Breast epithelium (tissue), 4 donors: ENCODE measurements at regions not wholly inside any gene's neighbourhood (a gene's known extent, or its start where the extent isn't known, plus 50 kb on each side); places are given as distances from the start of the nearest gene placed in this dataset.

Experiments
- DNase-seq, 2 donors: peaks; one replicate each; pipeline ENCODE4 v3.0.0-alpha.2; 2019; ENCODE audit warnings: low spot score in 2 of 2
- H3K27ac ChIP-seq, 2 donors: fragments of 200-600 bp; sonication (generic) in 1 of 2; one replicate each; pipeline ENCODE4 v1.5.1; 2016 to 2019; ENCODE audit warnings: mild to moderate bottlenecking in 1 of 2
- H3K27me3 ChIP-seq, 2 donors: fragments of 200-600 bp; sonication (generic) in 1 of 2; one replicate each; pipeline versions ENCODE4 v1.5.1 to v1.6.0; 2017 to 2019; ENCODE audit warnings: control low read depth in 1 of 2, mild to moderate bottlenecking in 1 of 2
- H3K36me3 ChIP-seq: fragments of 200-600 bp; one replicate; pipeline ENCODE4 v1.5.1; 2019
- H3K4me1 ChIP-seq, 2 donors: fragments of 200-600 bp; sonication (generic); one replicate each; pipeline ENCODE4 v1.5.1; 2016 to 2019; ENCODE audit warnings: control low read depth in 1 of 2
- H3K4me3 ChIP-seq, 3 donors: fragments of 200-600 bp; sonication (generic); 1 replicate in 2 of 3; 2 replicates in 1 of 3; pipeline ENCODE4 v1.5.1; 2016 to 2019; ENCODE audit warnings: mild to moderate bottlenecking in 3 of 3, moderate library complexity in 2 of 3
- H3K9me3 ChIP-seq, 2 donors: fragments of 200-600 bp; sonication (generic) in 1 of 2; one replicate each; pipeline ENCODE4 v1.5.1; 2016 to 2019; ENCODE audit warnings: control low read depth in 1 of 2
- POLR2A ChIP-seq: fragments of 450-650 bp; IDR thresholded peaks from one replicate; pipeline ENCODE4 v1.6.1; 2016; ENCODE audit warnings: antibody characterized with exemption, mild to moderate bottlenecking, moderate library complexity
- POLR2AphosphoS5 ChIP-seq, 3 donors: sonication (generic); formaldehyde crosslinking; IDR thresholded peaks; one replicate each; pipeline ENCODE4 v1.6.1; 2017; ENCODE audit warnings: antibody characterized with exemption in 3 of 3
- intact Hi-C: fragments of 100-400 bp; cut with DNase I; formaldehyde crosslinking; loops from one replicate; pipeline ENCODE4 v1.15.1; 2023; ENCODE audit warnings: low total_unique reads
- TF ChIP-seq, protein P1 (sequence below), 3 donors: fragments of 450-650 bp; IDR thresholded peaks; one replicate each; pipeline ENCODE4 v1.5.1; 2016 to 2017; ENCODE audit warnings: antibody characterized with exemption in 3 of 3, mild to moderate bottlenecking in 3 of 3, moderate library complexity in 3 of 3

DNA sequence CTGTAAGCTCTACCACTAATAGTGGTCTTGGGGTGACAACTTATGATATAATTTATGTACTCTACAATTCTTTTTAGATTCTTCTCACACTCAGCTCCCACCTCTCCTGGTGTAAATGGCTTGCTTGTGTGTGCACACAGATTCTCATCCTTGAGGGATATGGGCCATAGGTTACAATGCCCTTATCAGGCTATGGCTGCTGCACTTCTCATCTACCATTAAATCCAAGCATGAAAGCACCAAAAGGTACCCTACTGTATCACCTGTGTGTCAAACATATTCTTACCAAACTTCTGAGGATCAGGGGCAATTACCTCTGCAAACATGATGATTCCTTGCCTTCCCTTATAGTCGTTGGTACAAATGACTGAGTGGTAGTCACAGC lies 891.9 kb downstream of the SQOR start:
- Histone ChIP-seq H3K4me3 (no peak overlapping the region), H3K27me3 (no peaks in the 10 kb centered on the region), H3K27ac (no peak overlapping the region), H3K4me1 (no peaks in the 10 kb centered on the region), H3K9me3 (no peaks in the 10 kb centered on the region), H3K36me3 (no peaks in the 10 kb centered on the region)
- no peak for DNase-seq
- intact Hi-C loops: no loop called here
- no peak for TF ChIP-seq POLR2AphosphoS5 (IDR thresholded peaks at IDR 0.05)
- no peak for TF ChIP-seq POLR2A
- TF ChIP-seq, protein P1, sequence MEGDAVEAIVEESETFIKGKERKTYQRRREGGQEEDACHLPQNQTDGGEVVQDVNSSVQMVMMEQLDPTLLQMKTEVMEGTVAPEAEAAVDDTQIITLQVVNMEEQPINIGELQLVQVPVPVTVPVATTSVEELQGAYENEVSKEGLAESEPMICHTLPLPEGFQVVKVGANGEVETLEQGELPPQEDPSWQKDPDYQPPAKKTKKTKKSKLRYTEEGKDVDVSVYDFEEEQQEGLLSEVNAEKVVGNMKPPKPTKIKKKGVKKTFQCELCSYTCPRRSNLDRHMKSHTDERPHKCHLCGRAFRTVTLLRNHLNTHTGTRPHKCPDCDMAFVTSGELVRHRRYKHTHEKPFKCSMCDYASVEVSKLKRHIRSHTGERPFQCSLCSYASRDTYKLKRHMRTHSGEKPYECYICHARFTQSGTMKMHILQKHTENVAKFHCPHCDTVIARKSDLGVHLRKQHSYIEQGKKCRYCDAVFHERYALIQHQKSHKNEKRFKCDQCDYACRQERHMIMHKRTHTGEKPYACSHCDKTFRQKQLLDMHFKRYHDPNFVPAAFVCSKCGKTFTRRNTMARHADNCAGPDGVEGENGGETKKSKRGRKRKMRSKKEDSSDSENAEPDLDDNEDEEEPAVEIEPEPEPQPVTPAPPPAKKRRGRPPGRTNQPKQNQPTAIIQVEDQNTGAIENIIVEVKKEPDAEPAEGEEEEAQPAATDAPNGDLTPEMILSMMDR (IDR thresholded peaks at IDR 0.05): no peak

DNA sequence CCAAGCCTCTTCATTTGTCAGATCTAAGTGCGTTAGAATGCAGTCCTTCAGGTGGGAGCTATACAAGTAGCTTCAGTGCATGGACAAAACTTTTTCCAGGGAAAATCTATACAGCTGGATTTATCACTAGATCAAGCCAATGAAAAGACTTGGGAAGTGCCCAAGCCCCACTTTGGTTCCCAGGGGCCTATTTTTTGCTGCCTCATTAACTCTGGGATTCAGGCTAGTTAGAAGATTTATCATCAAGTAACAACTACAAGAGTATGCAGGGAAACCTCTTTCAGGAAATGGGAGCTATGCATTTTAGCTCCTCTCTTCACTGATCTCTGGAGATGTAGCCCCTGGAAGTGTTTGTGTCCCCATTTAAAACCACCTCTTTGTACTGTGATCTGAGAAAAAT lies 908.8 kb downstream of the SQOR start:
- no peak for DNase-seq
- H3K4me1 ChIP-seq: no peaks in the 10 kb centered on the region
- no peak for TF ChIP-seq POLR2AphosphoS5 (IDR thresholded peaks at IDR 0.05)
- TF ChIP-seq, protein P1 (IDR thresholded peaks at IDR 0.05): no peak
- TF ChIP-seq POLR2A: no peak
- no peaks in the 10 kb centered on the region for H3K36me3 ChIP-seq
- intact Hi-C loops: no loop called here
- H3K9me3 ChIP-seq: no peaks in the 10 kb centered on the region
- H3K27me3 ChIP-seq: no peaks in the 10 kb centered on the region
- H3K27ac ChIP-seq: no peak overlapping the region
- no peak overlapping the region for H3K4me3 ChIP-seq

DNA sequence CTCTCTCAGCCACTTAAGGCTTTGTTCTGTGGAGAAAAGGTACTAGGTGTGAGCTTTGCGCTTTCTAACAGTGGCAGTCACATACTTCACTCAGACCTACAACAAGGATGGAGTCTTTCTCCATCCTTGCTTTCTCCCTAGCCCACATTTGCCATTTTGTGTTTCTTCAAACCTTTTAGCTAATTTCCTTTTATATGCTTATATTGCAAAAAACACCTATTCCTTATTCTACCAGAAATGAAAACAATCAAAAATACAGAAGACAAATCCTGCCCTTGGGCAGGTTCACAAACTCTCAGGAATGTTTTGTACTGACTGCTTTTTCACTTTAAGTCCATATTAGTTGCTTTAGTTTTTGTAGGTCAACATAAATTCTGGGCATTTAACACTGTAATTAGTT lies 914.2 kb downstream of the SQOR start:
- intact Hi-C loops: no loop called here
- Histone ChIP-seq H3K27ac (no peak overlapping the region), H3K9me3 (no peaks in the 10 kb centered on the region), H3K27me3 (no peaks in the 10 kb centered on the region), H3K4me3 (no peak overlapping the region), H3K36me3 (no peaks in the 10 kb centered on the region), H3K4me1 (no peaks in the 10 kb centered on the region)
- no peak for DNase-seq
- no peak for TF ChIP-seq POLR2AphosphoS5 (IDR thresholded peaks at IDR 0.05)
- TF ChIP-seq, protein P1 (IDR thresholded peaks at IDR 0.05): no peak
- no peak for TF ChIP-seq POLR2A

DNA sequence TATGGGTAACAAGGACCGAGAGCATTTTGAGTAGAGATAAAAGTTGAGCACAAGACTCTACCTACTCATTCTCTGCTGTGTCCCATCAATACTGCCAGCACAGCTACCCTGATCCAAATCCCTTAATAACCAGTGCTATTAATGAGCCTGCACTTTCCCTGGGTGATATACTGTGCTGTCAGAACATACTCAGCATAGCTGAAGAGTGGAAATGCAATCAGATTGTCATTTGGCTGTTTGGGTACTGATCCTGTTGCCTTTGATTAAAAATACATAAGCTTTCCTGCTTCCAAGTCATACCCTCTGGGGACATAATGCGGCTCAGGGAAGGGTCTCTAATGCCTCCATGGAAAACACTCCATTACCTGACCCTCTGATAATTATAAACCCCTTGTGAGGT lies 917.5 kb downstream of the SQOR start:
- no peaks in the 10 kb centered on the region for H3K9me3 ChIP-seq
- no peaks in the 10 kb centered on the region for H3K4me1 ChIP-seq
- no peak for DNase-seq
- no peak for TF ChIP-seq POLR2AphosphoS5 (IDR thresholded peaks at IDR 0.05)
- no peak for TF ChIP-seq POLR2A
- TF ChIP-seq, protein P1 (IDR thresholded peaks at IDR 0.05): no peak
- no peak overlapping the region for H3K4me3 ChIP-seq
- intact Hi-C loops: no loop called here
- no peaks in the 10 kb centered on the region for H3K27me3 ChIP-seq
- H3K36me3 ChIP-seq: no peaks in the 10 kb centered on the region
- H3K27ac ChIP-seq: no peak overlapping the region

DNA sequence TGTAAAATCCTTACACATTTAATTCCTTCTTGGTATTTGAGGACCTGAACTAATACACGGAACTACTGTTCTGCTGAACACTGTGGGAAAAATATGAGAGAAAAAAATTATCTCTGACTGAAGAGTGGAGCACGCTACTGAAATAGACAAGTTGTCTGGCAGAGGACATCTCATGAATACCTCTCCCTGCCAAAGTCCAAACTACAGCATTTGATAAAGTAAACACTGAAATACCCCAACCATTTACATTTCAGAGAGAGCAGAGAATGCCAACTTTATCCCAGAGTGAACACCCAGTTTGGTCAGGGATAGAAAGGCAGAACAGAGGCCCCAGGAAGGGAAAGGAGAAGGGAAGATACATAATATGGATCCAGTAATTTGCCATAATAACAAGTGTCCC lies 920.7 kb downstream of the SQOR start:
- no peaks in the 10 kb centered on the region for H3K4me1 ChIP-seq
- H3K36me3 ChIP-seq: no peaks in the 10 kb centered on the region
- no peak overlapping the region for H3K4me3 ChIP-seq
- no peaks in the 10 kb centered on the region for H3K9me3 ChIP-seq
- H3K27me3 ChIP-seq: no peaks in the 10 kb centered on the region
- no peak for DNase-seq
- H3K27ac ChIP-seq: no peak overlapping the region
- intact Hi-C loops: loop anchor here (5.0 kb wide), 1 partner anchor 1187 kb away; no protein-coding TSS in a partner anchor
- TF ChIP-seq POLR2A (no peak), POLR2AphosphoS5 (IDR thresholded peaks at IDR 0.05) (no peak)
- TF ChIP-seq, protein P1 (IDR thresholded peaks at IDR 0.05): no peak
